Body of pancreas (tissue), 4 donors: ENCODE measurements at regions not wholly inside any gene's neighbourhood (a gene's known extent, or its start where the extent isn't known, plus 50 kb on each side); places are given as distances from the start of the nearest gene placed in this dataset.

Experiments
- ATAC-seq: fragments of 150-250 bp; one replicate; pipeline ENCODE4 v1.9.1; 2016
- DNase-seq, 4 donors: peaks; one replicate each; pipeline ENCODE4 v3.0.0-alpha.2; 2019
- H3K27ac ChIP-seq, 4 donors: fragments of 200-600 bp; sonication (generic); 1 replicate in 3 of 4; 2 replicates in 1 of 4; pipeline versions ENCODE4 v1.5.1 to v1.6.1; 2016 to 2019; ENCODE audit warnings: mild to moderate bottlenecking in 1 of 4, mixed read lengths in 1 of 4, moderate library complexity in 1 of 4
- H3K27me3 ChIP-seq, 2 donors: fragments of 200-600 bp; sonication (generic); one replicate each; pipeline ENCODE4 v1.6.0; 2016; ENCODE audit warnings: mild to moderate bottlenecking in 1 of 2
- H3K36me3 ChIP-seq, 2 donors: fragments of 200-600 bp; sonication (generic); replicated peaks in 1 of 2; 2 replicates each; pipeline ENCODE4 v1.5.1; 2016; ENCODE audit warnings: low read depth in 2 of 2; ENCODE audit not compliant: insufficient read depth in 1 of 2
- H3K4me1 ChIP-seq: fragments of 200-600 bp; sonication (generic); one replicate; pipeline ENCODE4 v1.6.0; 2016
- H3K4me3 ChIP-seq, 2 donors: fragments of 200-600 bp; sonication (generic); 1 replicate in 1 of 2; 2 replicates in 1 of 2; pipeline ENCODE4 v1.5.1; 2016 to 2019
- H3K9me3 ChIP-seq, 3 donors: fragments of 200-600 bp; sonication (generic); 1 replicate in 2 of 3; 2 replicates in 1 of 3; pipeline ENCODE4 v1.5.1; 2016
- POLR2A ChIP-seq, 3 donors: fragments of 450-650 bp; IDR thresholded peaks; one replicate each; pipeline ENCODE4 v1.6.1; 2016; ENCODE audit warnings: antibody characterized with exemption in 3 of 3, mild to moderate bottlenecking in 2 of 3
- WGBS, 2 donors: methylation state at CpG; one replicate each; pipeline ENCODE4 v1.1.5; 2017; 5-methylcytosine and 5-hydroxymethylcytosine counted together
- intact Hi-C: fragments of 100-400 bp; cut with DNase I; formaldehyde crosslinking; loops from one replicate; pipeline ENCODE4 v1.15.1; 2023
- TF ChIP-seq, protein P1 (sequence below), 7 experiments: fragments of 450-650 bp in 4 of 7; fragments of 200-600 bp in 3 of 7; sonication (generic) in 3 of 7; IDR thresholded peaks; one replicate each; pipeline ENCODE4 v1.5.1; 2016 to 2019; ENCODE audit warnings: antibody characterized with exemption in 7 of 7

GRCh38 chr14:101411779-101412178 lies 149.5 kb upstream of the DIO3 start:
- no peaks in the 10 kb centered on the region for H3K9me3 ChIP-seq
- 65 to 77% methylated on average over 10 of the region's 10 CpGs for WGBS, 2 donors

GRCh38 chr14:101412739-101413138 lies 148.6 kb upstream of the DIO3 start:
- Histone ChIP-seq H3K36me3 (no peaks in the 10 kb centered on the region), H3K4me1 (peaks cover 21% of the 10 kb centered on the region), H3K27me3 (no peaks in the 10 kb centered on the region), H3K4me3 (no peak overlapping the region), H3K9me3 (no peaks in the 10 kb centered on the region), H3K27ac (peak overlapping the region in 1 of 4 donors; percentile 18)
- peak; percentile 82 for ATAC-seq
- no peak for DNase-seq
- TF ChIP-seq POLR2A (IDR thresholded peaks at IDR 0.05): no peak
- TF ChIP-seq, protein P1, sequence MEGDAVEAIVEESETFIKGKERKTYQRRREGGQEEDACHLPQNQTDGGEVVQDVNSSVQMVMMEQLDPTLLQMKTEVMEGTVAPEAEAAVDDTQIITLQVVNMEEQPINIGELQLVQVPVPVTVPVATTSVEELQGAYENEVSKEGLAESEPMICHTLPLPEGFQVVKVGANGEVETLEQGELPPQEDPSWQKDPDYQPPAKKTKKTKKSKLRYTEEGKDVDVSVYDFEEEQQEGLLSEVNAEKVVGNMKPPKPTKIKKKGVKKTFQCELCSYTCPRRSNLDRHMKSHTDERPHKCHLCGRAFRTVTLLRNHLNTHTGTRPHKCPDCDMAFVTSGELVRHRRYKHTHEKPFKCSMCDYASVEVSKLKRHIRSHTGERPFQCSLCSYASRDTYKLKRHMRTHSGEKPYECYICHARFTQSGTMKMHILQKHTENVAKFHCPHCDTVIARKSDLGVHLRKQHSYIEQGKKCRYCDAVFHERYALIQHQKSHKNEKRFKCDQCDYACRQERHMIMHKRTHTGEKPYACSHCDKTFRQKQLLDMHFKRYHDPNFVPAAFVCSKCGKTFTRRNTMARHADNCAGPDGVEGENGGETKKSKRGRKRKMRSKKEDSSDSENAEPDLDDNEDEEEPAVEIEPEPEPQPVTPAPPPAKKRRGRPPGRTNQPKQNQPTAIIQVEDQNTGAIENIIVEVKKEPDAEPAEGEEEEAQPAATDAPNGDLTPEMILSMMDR (IDR thresholded peaks at IDR 0.05): no peak
- WGBS, 2 donors: 19 to 20% methylated on average over 5 of the region's 5 CpGs
- intact Hi-C loops: no loop called here

More at GRCh38 chr14:101411779-101412178, 149.5 kb upstream of the DIO3 start:
- intact Hi-C loops: no loop called here
- Histone ChIP-seq H3K4me3 (no peak overlapping the region), H3K36me3 (no peaks in the 10 kb centered on the region), H3K27me3 (no peaks in the 10 kb centered on the region), H3K27ac (no peak overlapping the region), H3K4me1 (peaks cover 21% of the 10 kb centered on the region)
- peak in 1 of 4 donors; percentile 28 for DNase-seq
- ATAC-seq: no peak
- TF ChIP-seq, protein P1 (IDR thresholded peaks at IDR 0.05): no peak
- no peak for TF ChIP-seq POLR2A (IDR thresholded peaks at IDR 0.05)

DNA sequence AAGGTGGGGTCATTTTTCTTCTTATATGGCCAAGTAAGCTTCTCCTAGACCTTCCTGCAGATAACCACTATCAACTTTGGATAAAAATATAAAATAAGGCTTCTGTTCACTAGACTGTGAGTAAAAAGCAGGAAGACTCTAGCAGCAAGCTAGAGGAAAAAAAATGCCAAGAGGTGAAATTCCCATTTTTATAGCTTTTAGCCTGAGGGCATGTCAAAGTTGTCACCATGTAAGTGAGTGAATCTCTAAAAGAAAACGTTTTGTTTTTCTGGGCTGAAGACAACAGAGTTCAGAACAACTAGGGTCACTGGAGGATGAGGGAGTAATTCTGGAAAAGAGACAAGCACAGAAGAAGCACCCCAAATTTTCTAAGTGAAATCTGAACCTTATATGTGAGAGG lies 143.9 kb upstream of the DIO3 start:
- Histone ChIP-seq H3K4me1 (peaks cover 11% of the 10 kb centered on the region), H3K4me3 (no peak overlapping the region), H3K27me3 (no peaks in the 10 kb centered on the region), H3K27ac (no peak overlapping the region), H3K9me3 (no peaks in the 10 kb centered on the region), H3K36me3 (no peaks in the 10 kb centered on the region)
- DNase-seq (no peak), ATAC-seq (no peak)
- TF ChIP-seq, protein P1 (IDR thresholded peaks at IDR 0.05): no peak
- TF ChIP-seq POLR2A (IDR thresholded peaks at IDR 0.05): no peak
- WGBS, 2 donors: 15 to 20% methylated on average over 1 of the region's 1 CpG
- intact Hi-C loops: no loop called here

DNA sequence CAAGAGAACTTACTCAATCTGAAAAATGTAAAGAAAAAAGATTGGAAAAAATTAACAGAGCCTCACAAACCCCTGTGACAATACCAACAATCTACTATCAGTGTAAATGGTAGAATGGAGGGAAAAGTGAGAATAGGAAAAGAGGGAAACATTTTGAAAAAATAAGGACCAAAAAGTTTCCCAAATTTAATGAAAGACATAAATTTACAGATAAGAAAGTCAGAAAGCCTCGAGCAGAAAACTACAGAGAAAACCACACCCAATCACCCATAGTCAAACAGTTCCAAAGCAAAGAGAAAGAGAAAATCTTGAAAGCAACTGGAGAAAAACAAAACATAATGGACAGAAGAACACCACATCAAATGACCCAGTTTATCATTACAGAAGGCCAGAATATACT lies 142.7 kb upstream of the DIO3 start:
- ATAC-seq (no peak), DNase-seq (no peak)
- Histone ChIP-seq H3K4me1 (no peaks in the 10 kb centered on the region), H3K27me3 (no peaks in the 10 kb centered on the region), H3K9me3 (no peaks in the 10 kb centered on the region), H3K36me3 (no peaks in the 10 kb centered on the region), H3K4me3 (no peak overlapping the region), H3K27ac (no peak overlapping the region)
- WGBS, 2 donors: 62 to 69% methylated on average over 1 of the region's 1 CpG
- no peak for TF ChIP-seq POLR2A (IDR thresholded peaks at IDR 0.05)
- TF ChIP-seq, protein P1 (IDR thresholded peaks at IDR 0.05): no peak
- intact Hi-C loops: no loop called here

DNA sequence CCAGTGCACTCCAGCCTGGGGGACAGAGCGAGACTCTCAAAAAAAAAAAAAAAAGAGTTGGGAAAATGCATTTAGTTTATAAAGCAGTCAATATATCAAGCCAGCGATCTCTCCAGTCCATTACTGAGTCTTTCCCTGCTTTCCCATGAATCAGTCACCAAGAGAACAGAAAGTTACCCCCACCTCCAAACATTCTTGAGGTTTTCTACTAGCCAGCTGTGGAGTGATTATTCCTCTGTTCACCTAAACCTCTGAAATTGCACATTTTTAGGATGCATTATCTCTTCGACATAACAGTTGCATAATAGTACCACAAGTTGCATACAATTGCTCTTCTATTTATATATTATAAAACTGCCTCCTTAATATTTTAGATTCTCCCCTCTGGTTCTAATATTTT lies 134.8 kb upstream of the DIO3 start:
- TF ChIP-seq POLR2A (IDR thresholded peaks at IDR 0.05): no peak
- H3K4me3 ChIP-seq: no peak overlapping the region
- H3K9me3 ChIP-seq: peaks cover 0 to 5% (median 0%) of the 10 kb centered on the region in 3 donors
- H3K4me1 ChIP-seq: no peaks in the 10 kb centered on the region
- WGBS, 2 donors: 95 to 97% methylated on average over 3 of the region's 3 CpGs
- no peak for DNase-seq
- ATAC-seq: no peak
- intact Hi-C loops: no loop called here
- H3K27me3 ChIP-seq: no peaks in the 10 kb centered on the region
- H3K36me3 ChIP-seq: no peaks in the 10 kb centered on the region
- H3K27ac ChIP-seq: no peak overlapping the region
